Lower leg skin (tissue), 3 donors: ENCODE measurements at regions not wholly inside any gene's neighbourhood (a gene's known extent, or its start where the extent isn't known, plus 50 kb on each side); places are given as distances from the start of the nearest gene placed in this dataset.

Source experiments
- CTCF ChIP-seq, 3 donors: fragments of 450-650 bp; IDR thresholded peaks; one replicate each; pipeline ENCODE4 v1.5.1; 2016; ENCODE audit warnings: antibody characterized with exemption in 3 of 3, mild to moderate bottlenecking in 3 of 3, moderate library complexity in 2 of 3
- POLR2A ChIP-seq, 2 donors: fragments of 450-650 bp; IDR thresholded peaks; one replicate each; pipeline ENCODE4 v1.6.1; 2016 to 2017; ENCODE audit warnings: antibody characterized with exemption in 2 of 2, mild to moderate bottlenecking in 1 of 2, moderate library complexity in 1 of 2

DNA sequence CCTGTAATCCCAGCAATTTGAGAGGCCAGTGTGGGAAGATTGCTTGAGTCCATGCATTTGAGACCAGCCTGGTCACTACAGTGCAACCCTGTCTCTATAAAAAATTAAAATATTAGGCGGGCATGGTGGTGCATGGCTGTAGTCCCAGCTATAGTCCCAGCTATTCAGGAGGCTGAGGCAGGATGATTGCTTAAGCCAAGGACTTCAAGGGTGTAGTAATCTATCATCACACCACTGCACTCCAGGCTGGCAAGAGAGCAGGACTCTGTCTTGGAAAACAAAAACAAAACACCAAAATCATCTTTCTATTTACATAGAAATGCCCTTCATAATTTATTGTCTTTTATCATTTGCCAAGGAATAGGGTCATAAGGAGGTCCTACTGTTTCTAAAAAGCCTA lies 1274.1 kb upstream of the NCAM2 start:
- no peak for TF ChIP-seq CTCF (IDR thresholded peaks at IDR 0.05)
- TF ChIP-seq POLR2A (IDR thresholded peaks at IDR 0.05) = no peak
